H9 (cell line): ENCODE measurements at regions not wholly inside any gene's neighbourhood (a gene's known extent, or its start where the extent isn't known, plus 50 kb on each side); places are given as distances from the start of the nearest gene placed in this dataset.

Source experiments
- DNase-seq: peaks from one replicate; pipeline ENCODE4 v3.0.0-alpha.2; 2017
- H2AFZ ChIP-seq: one replicate; pipeline ENCODE4 v1.6.1; 2013; ENCODE audit warnings: mild to moderate bottlenecking, low read length, control low read depth, moderate library complexity
- H2AK5ac ChIP-seq: 2 replicates; pipeline ENCODE4 v1.6.1; 2013; ENCODE audit warnings: low read length, control low read depth, mixed read lengths; ENCODE audit not compliant: insufficient read length
- H2BK120ac ChIP-seq: one replicate; pipeline ENCODE4 v1.6.1; 2013; ENCODE audit warnings: low read depth, mild to moderate bottlenecking, low read length, control low read depth, inconsistent platforms; ENCODE audit not compliant: poor library complexity, severe bottlenecking
- H2BK12ac ChIP-seq: 2 replicates; pipeline ENCODE4 v1.6.1; 2013; ENCODE audit warnings: low read length, control low read depth, mixed read lengths, low read depth; ENCODE audit not compliant: insufficient read length
- H2BK15ac ChIP-seq: 2 replicates; pipeline ENCODE4 v1.6.1; 2013; ENCODE audit warnings: low read depth, low read length, control low read depth
- H2BK20ac ChIP-seq: one replicate; pipeline ENCODE4 v1.6.1; 2013; ENCODE audit warnings: low read depth, mild to moderate bottlenecking, low read length, control low read depth, inconsistent platforms; ENCODE audit not compliant: poor library complexity, severe bottlenecking
- H2BK5ac ChIP-seq: 2 replicates; pipeline ENCODE4 v1.6.1; 2013; ENCODE audit warnings: low read length, control low read depth, mixed read lengths; ENCODE audit not compliant: insufficient read length
- H3K14ac ChIP-seq: 2 replicates; pipeline ENCODE4 v1.6.1; 2013; ENCODE audit warnings: low read length, control low read depth; ENCODE audit not compliant: insufficient read depth
- H3K18ac ChIP-seq: 2 replicates; pipeline ENCODE4 v1.6.1; 2013; ENCODE audit warnings: low read depth, mild to moderate bottlenecking, mixed read lengths, low read length, control low read depth; ENCODE audit not compliant: insufficient read length
- H3K23ac ChIP-seq: 2 replicates; pipeline ENCODE4 v1.6.1; 2013; ENCODE audit warnings: low read length, control low read depth, mixed read lengths, low read depth; ENCODE audit not compliant: insufficient read length
- H3K23me2 ChIP-seq: 2 replicates; pipeline ENCODE4 v1.6.1; 2013; ENCODE audit warnings: low read depth, mild to moderate bottlenecking, mixed read lengths, low read length, control low read depth; ENCODE audit not compliant: insufficient read length, poor library complexity, severe bottlenecking
- H3K27ac ChIP-seq: 2 replicates; pipeline ENCODE4 v1.5.1; 2013; ENCODE audit warnings: low read length, control low read depth, mixed read lengths, low read depth; ENCODE audit not compliant: insufficient read length
- H3K27me3 ChIP-seq: 2 replicates; pipeline ENCODE4 v1.6.1; 2013; ENCODE audit warnings: low read length, control low read depth, inconsistent platforms; ENCODE audit not compliant: insufficient read depth
- H3K4ac ChIP-seq: 2 replicates; pipeline ENCODE4 v1.6.1; 2013; ENCODE audit warnings: low read depth, mild to moderate bottlenecking, control low read depth, inconsistent platforms, low read length, moderate library complexity
- H3K4me1 ChIP-seq: 2 replicates; pipeline ENCODE4 v1.6.1; 2013; ENCODE audit warnings: low read length, control low read depth, inconsistent platforms; ENCODE audit not compliant: insufficient read depth
- H3K4me2 ChIP-seq: 2 replicates; pipeline ENCODE4 v1.6.1; 2013; ENCODE audit warnings: low read length, control low read depth, mixed read lengths; ENCODE audit not compliant: insufficient read length, insufficient read depth
- H3K56ac ChIP-seq: 2 replicates; pipeline ENCODE4 v1.6.1; 2013; ENCODE audit warnings: low read depth, mild to moderate bottlenecking, mixed read lengths, low read length, control low read depth; ENCODE audit not compliant: insufficient read length
- H3K79me1 ChIP-seq: 2 replicates; pipeline ENCODE4 v1.6.1; 2013; ENCODE audit warnings: low read depth, mild to moderate bottlenecking, moderate library complexity, low read length, control low read depth, inconsistent platforms; ENCODE audit not compliant: insufficient read depth, poor library complexity, severe bottlenecking
- H3K79me2 ChIP-seq: 2 replicates; pipeline ENCODE4 v1.6.1; 2013; ENCODE audit warnings: low read length, control low read depth, inconsistent platforms; ENCODE audit not compliant: insufficient read depth
- H3K9ac ChIP-seq: 2 replicates; pipeline ENCODE4 v1.6.1; 2013; ENCODE audit warnings: low read length, control low read depth, mixed read lengths; ENCODE audit not compliant: insufficient read length; ENCODE audit errors: extremely low read depth
- H3K9me3 ChIP-seq: one replicate; pipeline ENCODE4 v1.6.1; 2013; ENCODE audit warnings: low read depth, low read length, inconsistent platforms; ENCODE audit not compliant: control insufficient read depth
- H3T11ph ChIP-seq: one replicate; pipeline ENCODE4 v1.6.1; 2013; ENCODE audit warnings: mild to moderate bottlenecking, low read length, control low read depth, inconsistent platforms
- H4K20me1 ChIP-seq: one replicate; pipeline ENCODE4 v1.6.1; 2013; ENCODE audit not compliant: control insufficient read depth, insufficient read length, insufficient read depth
- H4K5ac ChIP-seq: 2 replicates; pipeline ENCODE4 v1.6.1; 2013; ENCODE audit warnings: low read depth, mild to moderate bottlenecking, mixed read lengths, low read length, control low read depth; ENCODE audit not compliant: insufficient read length
- H4K8ac ChIP-seq: replicated peaks from 2 replicates; pipeline ENCODE4 v1.6.1; 2013; ENCODE audit warnings: low read length, control low read depth, mixed read lengths, low read depth; ENCODE audit not compliant: insufficient read length
- H4K91ac ChIP-seq: 2 replicates; pipeline ENCODE4 v1.6.1; 2013; ENCODE audit warnings: low read depth, mild to moderate bottlenecking, moderate library complexity, mixed read lengths, low read length, control low read depth; ENCODE audit not compliant: insufficient read length
- H3K27ac Mint-ChIP-seq, 3 experiments: 2 replicates in 2 of 3; 3 replicates in 1 of 3; pipeline ENCODE4 v1.8.0; 2020 to 2021; ENCODE audit warnings: mixed read lengths in 3 of 3, mild to moderate bottlenecking in 1 of 3, moderate library complexity in 1 of 3
- H3K27me3 Mint-ChIP-seq: 2 replicates; pipeline ENCODE4 v1.8.0; 2021; ENCODE audit warnings: low read depth, mild to moderate bottlenecking, moderate library complexity, mixed read lengths
- H3K36me3 Mint-ChIP-seq, 3 experiments: 2 replicates in 2 of 3; 3 replicates in 1 of 3; pipeline ENCODE4 v1.8.0; 2020 to 2021; ENCODE audit warnings: low read depth in 3 of 3, mixed read lengths in 3 of 3; ENCODE audit not compliant: insufficient read depth in 1 of 3
- H3K4me1 Mint-ChIP-seq, 2 experiments: 2 replicates each; pipeline ENCODE4 v1.8.0; 2020; ENCODE audit warnings: mixed read lengths in 2 of 2
- H3K4me3 Mint-ChIP-seq, 2 experiments: 2 replicates in 1 of 2; 3 replicates in 1 of 2; pipeline ENCODE4 v1.8.0; 2020 to 2021; ENCODE audit warnings: mild to moderate bottlenecking in 2 of 2, mixed read lengths in 2 of 2, moderate library complexity in 1 of 2
- H3K9me3 Mint-ChIP-seq, 2 experiments: 2 replicates in 1 of 2; 3 replicates in 1 of 2; pipeline ENCODE4 v1.8.0; 2020; ENCODE audit warnings: mild to moderate bottlenecking in 2 of 2, mixed read lengths in 2 of 2, moderate library complexity in 1 of 2
- CTCF ChIP-seq: fragments of 200-600 bp; sonication (generic); conservative IDR thresholded peaks from 3 replicates; pipeline ENCODE4 v1.8.0; 2021; ENCODE audit warnings: antibody characterized with exemption, mild to moderate bottlenecking
- WGBS: extraction: QIAGEN DNeasy Blood & Tissue Kit; methylation state at CpG from one replicate; pipeline ENCODE4 v1.1.7; 2013; ENCODE audit warnings: missing lambda C conversion rate, low lambda C conversion rate, mixed read lengths; ENCODE audit not compliant: insufficient read length; ENCODE audit errors: extremely low coverage; 5-methylcytosine and 5-hydroxymethylcytosine counted together

- Histone ChIP-seq H2BK15ac (no peak overlapping the region), H3K9ac (no peak overlapping the region), H3K23me2 (no peaks in the 10 kb centered on the region), H3K79me2 (no peaks in the 10 kb centered on the region), H3K23ac (no peak overlapping the region), H2AK5ac (no peak overlapping the region), H2BK5ac (no peak overlapping the region), H3K27me3 (no peaks in the 10 kb centered on the region), H4K91ac (no peak overlapping the region), H3K9me3 (no peaks in the 10 kb centered on the region), H3K79me1 (no peaks in the 10 kb centered on the region), H3K27ac (no peak overlapping the region), H4K20me1 (no peaks in the 10 kb centered on the region), H3K14ac (no peak overlapping the region), H3K4ac (no peak overlapping the region), H2BK120ac (no peak overlapping the region), H3T11ph (no peak overlapping the region), H3K56ac (no peak overlapping the region), H3K4me1 (no peaks in the 10 kb centered on the region), H2BK20ac (no peak overlapping the region), H4K8ac (no peak overlapping the region), H2BK12ac (no peak overlapping the region), H2AFZ (no peak overlapping the region), H3K4me2 (no peak overlapping the region), H4K5ac (no peak overlapping the region), H3K18ac (no peak overlapping the region)
- Mint-ChIP-seq H3K36me3 (no peaks in the 10 kb centered on the region), H3K4me3 (no peak overlapping the region), H3K9me3 (no peaks in the 10 kb centered on the region; a peak in 2 of 5 replicates), H3K4me1 (no peaks in the 10 kb centered on the region), H3K27ac (no peak overlapping the region), H3K27me3 (no peaks in the 10 kb centered on the region)
- TF ChIP-seq CTCF, result no peak
- no CpG with 5 or more reads among the region's 1 CpG for WGBS
- no peak for DNase-seq
These were observed 1719.9 kb downstream of the GRIK2 start for GRCh38 chr6:103113416-103113815.
